T1000 (cell line): ENCODE measurements at regions not wholly inside any gene's neighbourhood (a gene's known extent, or its start where the extent isn't known, plus 50 kb on each side); places are given as distances from the start of the nearest gene placed in this dataset.

Experiments
- DNase-seq: peaks from one replicate; lab custom pipeline; 2025; ENCODE audit warnings: mixed read lengths; lab: John Stamatoyannopoulos, UW

DNA sequence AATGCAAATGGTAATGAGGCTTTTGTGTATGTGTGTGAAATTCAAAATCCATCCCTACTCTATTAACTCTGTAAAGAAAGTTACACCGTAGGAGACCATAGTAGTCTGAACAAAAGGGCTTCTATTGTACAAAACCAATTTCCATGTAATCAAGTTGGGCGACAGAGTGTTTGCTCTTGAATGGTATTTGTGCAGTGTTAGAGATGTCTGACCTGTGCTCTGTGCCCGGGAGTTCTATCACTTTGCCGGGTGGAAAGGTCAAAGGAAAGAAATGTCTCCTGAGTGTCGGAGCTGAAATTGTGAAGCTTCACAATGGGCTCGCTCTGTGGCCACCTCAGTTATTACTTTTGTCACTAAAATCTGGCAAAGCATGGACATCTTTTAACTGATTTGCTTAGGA, 312.0 kb downstream of the SAMD5 start:
- DNase-seq: no peak

DNA sequence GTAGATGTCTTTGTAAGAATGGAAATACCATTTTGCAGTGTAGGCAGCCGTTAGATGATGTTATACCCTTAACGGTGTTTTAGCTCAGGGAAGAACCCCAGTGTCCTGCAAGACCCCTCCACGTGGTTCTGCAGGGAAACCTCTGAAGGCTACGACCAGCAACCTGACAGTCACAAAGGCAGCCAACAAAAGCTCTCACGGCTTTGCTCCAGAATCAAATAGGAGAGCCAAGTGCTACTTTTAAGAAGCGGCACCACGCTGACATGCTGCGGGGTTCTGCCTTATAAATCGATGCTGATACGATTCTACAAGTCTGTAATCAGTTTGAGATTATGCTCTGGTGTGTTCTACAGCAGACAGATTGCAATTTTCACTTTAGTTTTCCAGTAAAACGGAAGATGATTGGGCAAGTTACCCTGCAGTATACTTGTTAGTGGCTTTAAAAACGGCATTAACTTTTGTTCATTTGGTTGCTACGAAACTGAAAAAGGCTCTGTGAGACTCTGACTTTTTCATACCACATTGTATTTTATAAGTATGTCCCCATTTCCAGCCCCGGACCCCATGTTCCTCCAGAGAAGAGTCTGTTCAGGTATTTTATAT, 312.9 kb downstream of the SAMD5 start:
- DNase-seq: no peak

DNA sequence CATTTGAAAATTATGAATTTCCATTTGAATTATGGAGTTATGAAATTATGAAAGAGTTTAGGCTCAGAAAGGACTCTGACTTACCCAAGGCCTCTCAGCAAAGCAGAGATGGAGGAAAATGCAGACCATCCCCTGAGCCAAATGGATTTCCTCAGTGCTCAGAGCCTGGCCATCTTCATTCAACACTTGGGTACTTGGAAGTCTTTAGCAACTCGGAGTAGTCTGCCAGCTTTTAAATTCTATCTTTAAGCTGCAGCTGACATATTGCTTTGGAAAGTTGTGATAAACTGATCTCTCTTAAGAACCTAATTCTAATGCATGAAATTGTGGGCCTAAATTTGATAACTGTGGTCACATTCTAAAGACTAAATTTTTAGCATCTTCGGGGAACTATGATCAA, 315.4 kb downstream of the SAMD5 start:
- DNase-seq: no peak

DNA sequence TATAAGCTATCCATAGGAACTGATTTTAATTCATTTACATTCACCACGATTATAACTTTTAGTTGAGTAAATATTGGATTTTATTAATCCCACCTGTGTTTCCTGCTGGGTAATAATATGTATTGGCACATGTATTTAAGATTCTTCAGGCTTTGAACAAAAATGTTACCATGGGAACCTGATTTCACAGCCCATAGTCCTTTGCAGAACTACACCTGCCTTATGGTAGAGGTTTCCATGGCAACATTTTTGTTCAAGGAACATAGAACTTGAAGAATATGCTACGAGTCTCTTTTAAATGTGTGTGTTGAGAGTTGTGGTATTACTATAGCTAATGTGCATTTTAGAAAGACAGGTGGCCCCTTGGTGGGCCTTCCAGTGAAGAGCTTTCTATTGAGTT, 317.4 kb downstream of the SAMD5 start:
- no peak for DNase-seq

DNA sequence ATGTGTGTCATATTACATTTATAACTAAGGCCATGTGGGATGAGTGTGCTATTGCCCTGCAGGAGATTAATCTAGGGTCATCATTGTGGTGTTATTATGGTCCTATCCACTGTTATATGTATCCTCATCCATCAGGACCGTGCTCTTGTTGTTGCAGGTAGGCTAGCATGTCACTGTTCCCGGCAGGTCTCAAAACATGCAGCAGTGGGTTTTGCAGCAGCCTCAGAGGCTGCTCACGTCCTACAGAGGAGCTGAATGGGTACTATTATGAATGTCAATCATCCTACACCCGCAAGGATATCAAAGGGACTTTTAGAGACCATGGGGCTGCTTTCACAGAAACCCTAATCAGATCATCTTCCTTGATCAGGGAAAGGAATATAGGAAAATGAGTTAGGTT, 318.2 kb downstream of the SAMD5 start:
- DNase-seq: no peak

DNA sequence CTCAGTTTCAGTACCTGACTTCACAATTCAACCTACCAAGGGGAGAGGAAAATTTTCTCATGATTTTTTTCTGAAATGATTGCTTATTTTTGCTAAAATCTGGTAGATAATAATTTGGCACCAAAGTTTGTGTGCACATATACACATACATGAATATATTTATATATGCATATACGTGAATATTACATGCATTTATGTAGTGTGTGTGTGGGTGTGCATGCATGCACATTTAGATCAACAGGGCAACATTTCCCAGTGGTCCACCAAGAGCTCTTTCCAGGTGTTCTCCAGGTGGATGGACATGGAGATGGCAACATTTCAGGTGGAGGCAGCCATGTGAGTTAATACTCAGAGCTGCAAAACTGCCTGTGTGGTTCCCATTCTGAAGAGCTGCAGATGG, 320.9 kb downstream of the SAMD5 start:
- no peak for DNase-seq

DNA sequence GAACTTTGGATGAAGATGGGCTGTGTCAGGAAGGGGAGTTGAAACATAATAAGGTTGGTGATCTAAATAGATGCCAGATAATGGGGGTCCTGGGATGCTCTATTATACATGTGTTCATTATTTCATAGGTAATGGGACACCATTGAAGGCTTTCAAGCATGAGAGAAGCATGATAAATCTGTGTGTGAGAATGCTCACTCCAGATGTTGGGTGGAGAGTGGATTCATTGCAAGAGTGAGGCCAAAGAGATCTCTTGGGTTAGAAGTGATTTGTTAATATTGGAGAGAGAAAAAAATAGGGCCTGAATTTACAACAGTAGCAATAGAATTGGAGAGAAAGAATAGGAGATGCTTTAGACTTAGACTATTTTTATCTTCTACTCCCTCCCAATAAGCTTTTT, 321.3 kb downstream of the SAMD5 start:
- no peak for DNase-seq

DNA sequence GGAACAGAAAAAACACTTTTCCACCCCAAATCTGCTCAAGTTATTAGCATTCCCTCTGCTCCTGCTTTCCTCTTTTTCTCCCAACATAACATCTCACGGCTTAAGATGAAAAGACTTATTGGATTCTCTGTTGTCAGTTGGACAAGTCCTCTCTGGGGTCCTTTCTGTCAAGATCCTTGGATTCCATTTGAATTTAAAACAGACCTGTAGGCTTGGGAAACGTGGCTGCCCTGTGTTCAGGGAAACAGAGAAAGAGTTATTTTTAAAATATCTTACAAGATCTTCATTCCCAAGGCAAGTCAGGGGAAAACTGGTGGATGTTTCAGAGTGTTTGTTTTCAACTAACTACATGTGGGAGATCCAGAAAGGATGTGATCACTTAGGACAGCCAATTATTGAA, 322.9 kb downstream of the SAMD5 start:
- DNase-seq: no peak

DNA sequence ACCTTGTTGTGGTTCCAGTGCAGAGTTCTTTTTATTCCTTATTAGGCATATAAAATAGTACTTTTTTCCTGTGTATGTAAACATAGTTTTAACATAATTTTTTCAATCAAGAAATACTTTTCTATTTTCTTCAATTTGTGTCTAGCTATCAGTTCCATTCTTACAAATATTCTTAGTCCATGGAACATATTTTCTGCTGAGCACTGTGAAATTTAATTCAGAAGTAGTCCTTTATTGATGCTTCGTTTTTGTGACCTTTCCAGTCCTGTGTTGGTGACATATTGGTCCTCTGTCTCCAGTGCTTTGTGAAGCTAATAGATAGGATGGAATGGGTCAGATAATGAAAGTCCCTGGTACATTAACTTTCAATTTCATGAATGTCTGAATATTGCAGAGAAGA, 325.1 kb downstream of the SAMD5 start:
- no peak for DNase-seq

DNA sequence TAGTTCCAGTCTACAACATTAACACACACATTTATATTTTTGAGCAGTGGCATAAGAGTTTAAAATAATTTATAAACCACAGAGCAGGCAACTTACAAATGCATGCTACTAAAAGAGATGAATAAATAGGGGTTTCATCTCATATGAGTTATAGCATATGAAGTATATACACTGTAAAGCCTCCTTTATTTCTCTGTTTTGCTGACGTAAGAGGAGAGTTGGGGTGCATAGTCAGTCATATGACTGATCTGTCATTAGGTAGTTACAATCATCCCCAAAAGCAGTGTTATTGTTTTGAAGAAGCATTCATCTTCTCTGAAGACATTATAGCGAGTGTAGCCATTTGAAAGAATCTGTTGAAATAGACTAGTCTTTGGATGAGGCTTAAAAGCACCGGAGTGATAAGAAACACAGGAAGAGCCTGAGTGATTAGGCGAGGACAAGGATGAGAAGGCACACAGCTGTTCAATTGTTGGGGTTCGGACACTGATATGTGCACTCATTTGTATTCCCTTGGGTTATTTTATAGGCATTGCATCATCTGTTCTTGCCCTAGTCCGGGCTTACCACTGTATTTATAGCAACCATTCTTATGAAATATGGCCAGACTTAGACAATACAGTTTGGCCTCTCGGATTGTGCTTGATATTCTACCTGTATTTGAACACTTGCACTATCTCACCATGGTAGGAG, 325.7 kb downstream of the SAMD5 start:
- DNase-seq: no peak

DNA sequence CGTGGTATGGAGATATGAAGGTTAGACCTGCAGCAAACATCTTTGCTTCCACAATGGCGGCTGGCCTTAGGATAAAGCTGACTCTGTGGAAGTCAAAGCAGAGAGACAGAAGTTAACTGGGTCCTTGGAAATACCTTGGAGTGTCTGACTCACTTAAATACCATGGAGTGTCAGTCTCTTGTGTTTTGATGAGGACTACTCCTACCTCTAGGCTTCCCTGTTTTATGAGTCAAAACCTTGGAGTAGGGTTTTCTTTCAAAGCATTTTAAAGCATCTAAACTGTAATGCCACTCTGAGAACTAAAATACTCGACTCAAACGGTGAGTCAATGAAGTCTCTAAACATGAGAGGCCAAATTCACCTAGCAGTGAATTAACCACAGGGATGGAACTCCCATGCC, 329.1 kb downstream of the SAMD5 start:
- no peak for DNase-seq

DNA sequence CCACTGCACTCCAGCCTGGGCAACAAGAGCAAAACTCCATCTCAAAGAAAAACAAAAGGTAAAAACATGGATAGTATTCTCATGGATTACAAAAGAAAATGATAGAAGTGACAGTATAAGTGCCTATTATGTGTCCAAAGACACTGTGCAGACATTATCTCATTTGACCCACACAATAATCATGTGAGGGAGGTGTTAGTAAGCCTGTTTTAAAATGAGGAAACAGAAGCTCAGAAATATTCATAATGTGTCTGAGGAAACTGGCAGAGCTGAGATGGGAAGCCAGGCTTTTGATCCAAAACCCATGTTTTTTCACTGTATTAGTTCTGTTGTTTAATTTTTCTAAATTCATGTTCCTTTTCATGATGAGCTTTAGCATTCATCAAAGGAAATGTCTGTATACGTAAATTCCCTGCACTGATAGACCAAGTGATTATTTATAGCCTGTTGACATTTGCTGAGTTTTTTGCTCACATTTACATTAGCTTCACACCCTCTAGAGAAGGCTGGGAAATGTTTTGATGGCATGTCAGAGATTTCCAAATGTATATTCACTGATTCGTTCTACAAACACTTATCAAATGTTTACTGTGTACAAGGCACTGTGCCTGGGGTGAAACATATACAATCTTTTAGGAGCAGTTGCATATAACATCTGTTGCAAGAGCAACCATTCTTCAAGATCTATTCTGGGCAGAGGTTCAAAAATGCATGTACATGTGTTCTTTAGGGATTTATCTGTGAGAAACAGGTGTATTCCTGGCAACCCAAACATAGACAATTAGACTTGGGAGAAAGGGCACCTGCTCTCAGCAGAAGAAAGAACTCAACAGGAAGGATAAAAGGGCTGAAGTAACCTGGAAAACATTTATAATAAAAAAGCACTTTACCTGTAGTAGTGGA, 331.5 kb downstream of the SAMD5 start:
- no peak for DNase-seq

DNA sequence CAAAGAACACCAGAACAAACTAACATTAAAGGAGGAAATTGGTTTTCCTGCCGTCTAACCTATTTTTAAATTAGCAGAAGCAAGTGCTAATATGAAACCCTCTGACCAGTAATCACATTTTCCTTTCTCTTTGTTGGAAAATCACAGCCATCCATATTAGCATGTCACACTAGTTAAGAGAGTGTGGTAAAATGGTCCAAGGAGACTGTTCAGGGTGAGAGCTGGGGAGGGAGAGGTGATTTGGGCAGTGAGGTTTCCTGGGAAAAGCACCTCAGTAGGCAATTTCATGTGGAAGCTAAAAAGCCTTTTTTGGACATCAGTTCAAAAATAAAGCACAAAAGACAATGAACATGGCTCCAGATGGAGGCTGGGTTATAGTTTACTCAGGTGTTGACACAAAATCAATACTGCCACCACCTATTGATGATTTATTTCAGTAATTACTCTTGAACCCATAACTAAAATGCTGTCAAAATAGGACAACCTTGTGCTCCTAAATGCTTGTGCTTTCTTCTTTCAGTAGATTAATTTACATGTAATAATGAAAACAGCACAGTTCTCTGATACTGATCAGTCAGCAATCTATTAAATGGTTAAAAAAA, 333.2 kb downstream of the SAMD5 start:
- DNase-seq: no peak

DNA sequence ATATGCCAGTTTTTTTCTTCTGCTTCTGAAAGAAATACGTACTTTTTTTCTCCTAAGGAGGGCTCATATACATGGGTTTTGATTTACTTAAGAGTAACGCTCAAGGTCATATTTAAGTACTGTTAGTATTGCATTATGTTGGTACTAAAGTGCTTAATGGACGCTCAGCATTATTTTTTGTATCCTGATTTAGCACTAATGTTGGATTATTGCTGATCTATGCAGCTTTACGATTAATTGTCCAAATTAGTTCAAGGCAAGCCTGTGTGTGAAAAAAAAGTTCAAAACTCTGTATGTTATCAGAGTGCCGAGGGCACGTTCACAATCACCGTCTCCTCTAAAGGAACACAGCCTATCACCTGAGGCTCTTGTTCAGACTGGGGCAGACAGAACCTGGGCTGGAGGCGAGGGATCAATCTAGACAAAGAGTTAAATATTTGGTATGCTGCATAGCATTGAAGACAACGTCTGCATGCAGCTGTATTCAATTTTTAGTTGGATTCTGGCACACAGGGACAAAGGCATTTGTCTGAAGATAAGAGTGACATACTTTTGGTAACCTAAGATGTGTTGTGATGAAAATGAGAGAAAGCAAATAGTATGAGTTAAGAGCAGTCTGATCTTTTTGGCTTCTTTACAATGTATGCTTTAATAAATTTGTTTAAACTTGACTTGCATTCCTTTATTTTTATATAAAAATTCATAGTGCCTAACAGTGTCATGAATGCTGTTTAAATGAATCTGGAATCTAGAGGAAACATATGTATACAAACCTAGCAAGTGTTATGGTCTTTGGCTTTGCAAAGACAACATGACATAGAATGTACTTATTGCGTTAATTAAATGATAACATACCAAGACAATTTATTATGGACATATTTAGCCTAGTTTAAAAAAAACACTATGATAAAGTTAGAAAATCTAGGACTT, 341.2 kb downstream of the SAMD5 start:
- no peak for DNase-seq

DNA sequence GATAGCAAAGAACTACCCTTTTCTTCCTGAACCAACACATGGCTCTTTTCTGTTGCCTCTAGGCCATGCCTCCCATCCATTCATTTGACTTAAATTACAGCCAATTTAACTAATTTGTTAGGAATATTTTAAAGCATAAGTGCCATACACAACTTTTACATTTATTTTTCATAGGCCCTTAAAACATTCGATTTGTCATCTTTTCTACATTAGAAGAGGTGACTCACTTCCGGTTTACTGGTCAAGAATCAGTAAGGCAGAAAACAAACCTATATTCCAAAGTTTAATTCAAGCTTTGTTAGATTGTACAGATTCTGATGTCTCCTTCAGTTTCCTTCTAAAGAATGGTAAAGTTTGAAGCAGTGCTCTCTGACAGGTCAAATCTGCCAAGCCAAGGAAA, 344.3 kb downstream of the SAMD5 start:
- DNase-seq: no peak

DNA sequence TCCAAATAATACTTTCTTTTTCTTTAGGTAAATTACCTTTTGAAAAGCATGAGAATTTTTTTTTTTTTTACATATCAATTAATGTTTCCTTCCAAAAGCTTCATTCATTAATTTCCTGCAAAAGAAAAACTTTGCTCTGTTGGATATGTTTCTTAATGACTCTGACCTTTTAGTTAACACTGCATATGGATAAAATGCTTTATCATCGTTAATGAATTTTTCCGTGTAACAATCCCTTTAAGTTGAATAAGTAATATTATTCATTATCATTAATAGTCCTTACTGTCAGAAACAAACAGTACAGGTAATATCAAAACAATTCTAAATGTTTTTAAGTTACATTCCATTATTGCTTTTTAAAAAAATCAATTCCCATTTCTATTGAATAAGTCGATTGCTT, 345.1 kb downstream of the SAMD5 start:
- DNase-seq: no peak

DNA sequence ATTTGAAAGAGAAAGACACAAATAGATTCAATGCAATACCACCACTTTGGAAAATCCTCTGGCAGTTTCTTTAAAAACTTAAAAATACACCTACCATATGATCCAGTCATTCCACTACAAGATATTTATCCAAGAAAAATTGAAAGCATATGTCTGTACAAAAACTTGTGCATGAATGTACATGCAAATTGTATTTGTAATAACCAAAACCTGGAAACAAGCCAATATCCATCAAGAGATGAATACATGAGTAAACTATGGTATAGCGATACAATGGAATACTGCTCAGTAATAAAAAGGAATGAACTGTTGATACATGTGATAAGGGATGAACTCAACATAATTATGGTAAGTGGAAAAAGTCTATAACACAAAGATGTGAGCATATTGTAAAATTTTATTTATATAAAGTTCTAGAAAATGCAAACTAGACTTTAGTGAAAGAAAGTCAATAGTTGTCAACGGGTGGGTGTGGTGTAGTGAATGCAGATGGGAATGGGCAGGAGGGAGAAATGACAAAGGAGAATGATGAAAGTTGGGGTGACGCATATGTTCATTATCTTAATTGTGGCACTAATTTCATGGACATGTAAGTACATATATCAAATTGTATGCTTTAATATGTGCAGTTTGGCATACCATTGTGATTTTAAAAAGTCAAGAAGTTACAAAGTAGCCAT, 347.5 kb downstream of the SAMD5 start:
- DNase-seq: no peak

DNA sequence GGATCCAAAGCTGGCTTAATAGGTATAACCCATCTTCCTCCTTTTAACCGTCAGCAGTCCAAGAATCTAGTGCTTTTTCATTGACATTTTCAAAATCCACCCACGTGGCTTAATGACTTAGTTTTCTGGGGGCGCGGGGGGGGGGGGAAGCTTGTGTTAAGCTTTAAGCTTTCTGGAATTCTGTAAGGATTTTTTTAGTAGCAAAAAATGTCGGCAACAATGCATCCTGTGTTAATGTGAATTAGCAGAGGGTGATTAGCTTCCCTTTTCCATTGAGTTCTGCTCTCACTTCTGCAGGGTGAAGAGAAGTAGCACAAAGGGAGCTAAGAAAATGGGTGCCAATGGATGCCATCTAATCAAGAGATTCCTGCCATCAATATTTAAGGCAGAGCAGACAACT, 348.2 kb downstream of the SAMD5 start:
- no peak for DNase-seq

DNA sequence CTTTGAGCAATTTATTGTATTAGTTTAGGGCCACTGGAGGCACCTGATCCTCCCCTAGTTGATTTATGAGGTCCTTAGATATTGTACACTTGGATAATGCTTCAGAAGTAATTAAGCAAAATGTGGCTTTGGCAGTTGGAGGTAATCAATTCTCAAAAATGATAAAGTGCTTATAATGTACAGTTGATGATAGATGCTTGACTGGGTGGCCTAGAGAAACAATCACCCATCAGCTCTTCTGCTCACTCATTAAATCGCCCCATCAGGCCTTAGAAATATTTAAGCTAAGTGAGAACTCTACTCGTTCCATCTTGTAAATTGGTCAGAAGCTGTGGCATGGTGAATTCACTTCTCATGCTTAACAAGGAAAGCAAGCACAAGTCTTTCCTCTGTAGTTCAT, 349.9 kb downstream of the SAMD5 start:
- DNase-seq: no peak

DNA sequence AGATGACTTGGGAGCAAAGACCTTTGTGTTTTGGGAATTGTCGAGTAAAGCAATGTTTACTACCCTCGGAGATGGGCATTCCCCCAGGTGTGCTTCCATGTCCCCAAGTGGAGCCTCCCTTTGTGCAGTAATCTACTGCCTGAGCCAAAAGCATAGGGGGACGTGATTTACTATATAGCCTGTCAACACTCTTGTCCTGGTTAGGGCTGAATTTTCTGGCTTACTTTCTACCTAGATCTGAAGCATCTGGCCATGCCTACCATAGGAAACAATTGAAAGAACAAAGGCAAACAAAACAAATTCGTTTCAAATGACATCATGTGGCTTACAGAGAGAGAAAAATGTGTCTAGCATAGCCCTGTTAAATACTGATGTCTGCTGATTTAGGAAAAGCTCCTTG, 350.6 kb downstream of the SAMD5 start:
- DNase-seq: no peak

DNA sequence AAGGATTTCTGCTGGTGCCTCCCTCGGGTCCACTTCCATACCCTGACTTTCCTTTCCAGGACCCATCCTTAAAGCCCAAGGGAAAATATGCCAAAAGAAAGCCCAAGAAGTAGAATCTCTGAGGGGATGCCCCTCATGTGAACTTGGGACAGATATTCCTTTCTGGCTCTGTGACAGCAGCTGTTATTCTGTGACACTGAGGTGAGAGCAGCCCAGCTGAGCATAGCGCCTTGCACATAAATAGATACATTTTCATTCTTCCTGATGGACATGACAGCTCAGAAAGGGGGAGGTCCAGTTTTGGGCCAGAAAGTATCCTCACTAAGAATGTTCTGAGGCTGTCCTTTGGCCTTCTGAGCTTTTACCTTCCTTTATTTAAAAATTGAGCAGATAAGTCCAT, 353.2 kb downstream of the SAMD5 start:
- DNase-seq: no peak
